ENCODE measurements at regions not wholly inside any gene's neighbourhood (a gene's known extent, or its start where the extent isn't known, plus 50 kb on each side); places are given as distances from the start of the nearest gene placed in this dataset.

- H3K9me3 Mint-ChIP-seq: no peaks in the 10 kb centered on the region
- ATAC-seq (no peak), DNase-seq (ENCODE audit: low spot score) (no peak)
- no peaks in the 10 kb centered on the region for H3K36me3 Mint-ChIP-seq
- H3K4me1 Mint-ChIP-seq: no peaks in the 10 kb centered on the region
- POLR2A ChIA-PET: no interaction called here
- no peak overlapping the region for H3K27ac Mint-ChIP-seq
- H3K4me3 Mint-ChIP-seq: no peak overlapping the region
- TF ChIP-seq GABPB1 (CRISPR knock-in tag; IDR thresholded peaks at IDR 0.05) (no peak), NFYB (CRISPR knock-in tag; conservative IDR thresholded peaks at IDR 0.05; ENCODE audit: low read depth) (no peak), CBFB (CRISPR knock-in tag; IDR thresholded peaks at IDR 0.05; ENCODE audit: low read depth) (no peak), ZNF532 (CRISPR knock-in tag; IDR thresholded peaks at IDR 0.05; ENCODE audit: borderline replicate concordance) (no peak), JUN (CRISPR knock-in tag; IDR thresholded peaks at IDR 0.05) (no peak), HMGA2 (CRISPR knock-in tag; IDR thresholded peaks at IDR 0.05) (no peak), ARID4B (CRISPR knock-in tag; IDR thresholded peaks at IDR 0.05; ENCODE audit: borderline replicate concordance) (no peak), ZNF232 (CRISPR knock-in tag; IDR thresholded peaks at IDR 0.05) (no peak), ELF4 (CRISPR knock-in tag; IDR thresholded peaks at IDR 0.05; ENCODE audit: low read depth) (no peak), TCF7 (CRISPR knock-in tag; IDR thresholded peaks at IDR 0.05; ENCODE audit: low read depth) (no peak), AR (CRISPR knock-in tag; IDR thresholded peaks at IDR 0.05) (no peak), ZNF396 (CRISPR knock-in tag; IDR thresholded peaks at IDR 0.05; ENCODE audit: borderline replicate concordance) (no peak), USF2 (CRISPR knock-in tag; IDR thresholded peaks at IDR 0.05) (no peak), NR1H2 (CRISPR knock-in tag; IDR thresholded peaks at IDR 0.05) (no peak), RELA (CRISPR knock-in tag; IDR thresholded peaks at IDR 0.05; ENCODE audit: borderline replicate concordance) (no peak), HMGXB4 (CRISPR knock-in tag; IDR thresholded peaks at IDR 0.05) (no peak)
- CTCF ChIA-PET: no interaction called here
- H3K27me3 Mint-ChIP-seq (ENCODE audit: low read depth): no peaks in the 10 kb centered on the region
Measured at GRCh38 chr11:90847268-90847886, 624.5 kb upstream of the CHORDC1 start.
